Left lung (tissue), 4 donors: ENCODE measurements at regions not wholly inside any gene's neighbourhood (a gene's known extent, or its start where the extent isn't known, plus 50 kb on each side); places are given as distances from the start of the nearest gene placed in this dataset.

Experiments used
- ATAC-seq: fragments of 200-7000 bp; cut with Tn5 transposase; one replicate; pipeline ENCODE4 v1.9.1; 2020; ENCODE audit warnings: moderate library complexity
- DNase-seq, 4 donors: peaks; one replicate each; pipeline ENCODE4 v3.0.0-alpha.2; 2013 to 2020
- H3K27ac ChIP-seq, 2 donors: fragments of 200-600 bp; sonication (generic) in 1 of 2; one replicate each; pipeline versions ENCODE4 v1.5.0 to v1.8.0; 2020 to 2021
- H3K27me3 ChIP-seq, 2 donors: fragments of 200-600 bp; sonication (generic) in 1 of 2; one replicate each; pipeline versions ENCODE4 v1.5.0 to v1.8.0; 2020 to 2021
- H3K36me3 ChIP-seq, 2 donors: fragments of 200-600 bp; sonication (generic) in 1 of 2; one replicate each; pipeline versions ENCODE4 v1.5.0 to v1.8.0; 2020 to 2021
- H3K4me1 ChIP-seq, 2 donors: fragments of 200-600 bp; one replicate each; pipeline ENCODE4 v1.8.0; 2021
- H3K4me3 ChIP-seq, 2 donors: fragments of 200-600 bp; sonication (generic) in 1 of 2; one replicate each; pipeline versions ENCODE4 v1.5.0 to v1.8.0; 2020 to 2021; ENCODE audit warnings: mild to moderate bottlenecking in 1 of 2
- H3K9me3 ChIP-seq, 2 donors: fragments of 200-600 bp; sonication (generic) in 1 of 2; one replicate each; pipeline versions ENCODE4 v1.5.0 to v1.8.0; 2020 to 2021
- intact Hi-C, 2 donors: fragments of 100-400 bp; cut with DNase I; formaldehyde crosslinking; loops; one replicate each; pipeline versions ENCODE4 v1.11.2 to v1.14.2; 2022
- TF ChIP-seq, protein P1 (sequence below), 2 donors: fragments of 200-600 bp; sonication (generic) in 1 of 2; IDR thresholded peaks; one replicate each; pipeline versions ENCODE4 v1.5.0 to v1.8.0; 2021; ENCODE audit warnings: antibody characterized with exemption in 2 of 2
- donor health status: DM: no; HTN: yes; CAD: no.
- donor health status: DM: no; HTN: no; CAD: no.

DNA sequence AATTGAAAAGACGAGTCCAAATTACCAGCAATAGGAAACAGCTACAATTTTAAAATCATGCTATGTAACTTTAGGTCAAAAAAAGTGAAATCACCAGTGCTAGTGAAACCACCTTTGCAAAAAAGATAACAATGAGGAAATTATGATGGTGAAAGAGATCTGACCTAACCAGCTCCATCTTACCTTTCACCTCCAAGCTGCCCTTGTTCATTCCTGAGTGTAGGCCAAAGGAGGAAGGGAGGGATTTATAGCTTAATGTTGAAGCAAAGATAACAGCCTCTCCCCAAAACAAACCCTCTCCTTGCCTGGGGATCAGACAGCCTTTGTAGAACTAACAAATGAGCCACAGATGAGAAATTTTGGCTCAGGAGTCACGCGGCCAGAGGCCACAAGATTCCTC lies 83.2 kb upstream of the EIF5 start:
- no peak for ATAC-seq
- intact Hi-C loops: no loop called here
- H3K4me1 ChIP-seq: no peaks in the 10 kb centered on the region
- DNase-seq: no peak
- no peaks in the 10 kb centered on the region for H3K36me3 ChIP-seq
- H3K27ac ChIP-seq: no peak overlapping the region
- H3K4me3 ChIP-seq: no peak overlapping the region
- H3K27me3 ChIP-seq: peaks cover 0 to 6% of the 10 kb centered on the region in 2 donors
- no peaks in the 10 kb centered on the region for H3K9me3 ChIP-seq
- TF ChIP-seq, protein P1, sequence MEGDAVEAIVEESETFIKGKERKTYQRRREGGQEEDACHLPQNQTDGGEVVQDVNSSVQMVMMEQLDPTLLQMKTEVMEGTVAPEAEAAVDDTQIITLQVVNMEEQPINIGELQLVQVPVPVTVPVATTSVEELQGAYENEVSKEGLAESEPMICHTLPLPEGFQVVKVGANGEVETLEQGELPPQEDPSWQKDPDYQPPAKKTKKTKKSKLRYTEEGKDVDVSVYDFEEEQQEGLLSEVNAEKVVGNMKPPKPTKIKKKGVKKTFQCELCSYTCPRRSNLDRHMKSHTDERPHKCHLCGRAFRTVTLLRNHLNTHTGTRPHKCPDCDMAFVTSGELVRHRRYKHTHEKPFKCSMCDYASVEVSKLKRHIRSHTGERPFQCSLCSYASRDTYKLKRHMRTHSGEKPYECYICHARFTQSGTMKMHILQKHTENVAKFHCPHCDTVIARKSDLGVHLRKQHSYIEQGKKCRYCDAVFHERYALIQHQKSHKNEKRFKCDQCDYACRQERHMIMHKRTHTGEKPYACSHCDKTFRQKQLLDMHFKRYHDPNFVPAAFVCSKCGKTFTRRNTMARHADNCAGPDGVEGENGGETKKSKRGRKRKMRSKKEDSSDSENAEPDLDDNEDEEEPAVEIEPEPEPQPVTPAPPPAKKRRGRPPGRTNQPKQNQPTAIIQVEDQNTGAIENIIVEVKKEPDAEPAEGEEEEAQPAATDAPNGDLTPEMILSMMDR (IDR thresholded peaks at IDR 0.05): no peak

DNA sequence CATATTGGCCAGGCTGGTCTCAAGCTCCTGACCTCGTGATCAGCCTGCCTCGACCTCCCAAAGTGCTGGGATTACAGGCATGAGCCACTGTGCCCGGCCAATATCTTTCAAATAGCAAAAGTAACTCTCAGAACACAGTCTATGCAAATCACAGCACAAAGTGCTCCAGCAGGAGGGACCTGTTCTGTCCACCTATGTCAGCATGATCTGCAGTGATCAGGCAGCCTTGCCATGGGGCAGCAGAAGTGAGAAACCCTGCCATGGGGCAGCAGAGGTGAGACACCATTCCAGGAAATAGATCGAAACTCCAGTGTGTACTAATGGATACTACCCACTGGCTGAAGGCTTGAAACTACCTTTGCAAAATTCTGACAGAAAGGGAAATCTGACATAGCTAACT lies 78.5 kb upstream of the EIF5 start:
- intact Hi-C loops: no loop called here
- no peak overlapping the region for H3K27ac ChIP-seq
- H3K4me1 ChIP-seq: peaks cover 0 to 7% of the 10 kb centered on the region in 2 donors
- no peak overlapping the region for H3K4me3 ChIP-seq
- H3K9me3 ChIP-seq: no peaks in the 10 kb centered on the region
- no peak for DNase-seq
- no peak for ATAC-seq
- TF ChIP-seq, protein P1 (IDR thresholded peaks at IDR 0.05): no peak
- no peaks in the 10 kb centered on the region for H3K36me3 ChIP-seq
- peaks cover 0 to 6% of the 10 kb centered on the region in 2 donors for H3K27me3 ChIP-seq

DNA sequence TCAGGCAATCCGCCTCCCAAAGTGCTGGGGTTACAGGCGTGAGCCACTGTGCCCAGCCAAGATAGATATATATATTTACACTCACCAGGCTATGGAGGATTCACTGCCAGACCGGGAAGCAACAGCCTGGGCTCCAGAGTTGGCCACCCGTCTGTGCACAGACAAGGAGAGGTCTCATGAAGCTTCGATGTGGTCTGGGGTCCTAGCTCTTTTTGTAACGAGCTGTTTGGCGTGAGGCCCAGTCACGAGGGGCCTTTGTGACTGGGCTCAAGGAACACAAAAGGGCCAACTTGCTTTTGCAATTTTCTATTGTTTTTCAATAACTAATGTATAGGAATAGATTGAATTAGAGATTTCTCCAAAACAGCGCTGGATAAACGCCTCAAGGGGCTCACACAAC lies 77.6 kb upstream of the EIF5 start:
- TF ChIP-seq, protein P1 (IDR thresholded peaks at IDR 0.05): no peak
- Histone ChIP-seq H3K27me3 (peaks cover 0 to 6% of the 10 kb centered on the region in 2 donors), H3K4me3 (no peak overlapping the region), H3K27ac (no peak overlapping the region), H3K9me3 (no peaks in the 10 kb centered on the region), H3K4me1 (peaks cover 3 to 16% of the 10 kb centered on the region in 2 donors), H3K36me3 (no peaks in the 10 kb centered on the region)
- DNase-seq (no peak), ATAC-seq (no peak)
- intact Hi-C loops: no loop called here

DNA sequence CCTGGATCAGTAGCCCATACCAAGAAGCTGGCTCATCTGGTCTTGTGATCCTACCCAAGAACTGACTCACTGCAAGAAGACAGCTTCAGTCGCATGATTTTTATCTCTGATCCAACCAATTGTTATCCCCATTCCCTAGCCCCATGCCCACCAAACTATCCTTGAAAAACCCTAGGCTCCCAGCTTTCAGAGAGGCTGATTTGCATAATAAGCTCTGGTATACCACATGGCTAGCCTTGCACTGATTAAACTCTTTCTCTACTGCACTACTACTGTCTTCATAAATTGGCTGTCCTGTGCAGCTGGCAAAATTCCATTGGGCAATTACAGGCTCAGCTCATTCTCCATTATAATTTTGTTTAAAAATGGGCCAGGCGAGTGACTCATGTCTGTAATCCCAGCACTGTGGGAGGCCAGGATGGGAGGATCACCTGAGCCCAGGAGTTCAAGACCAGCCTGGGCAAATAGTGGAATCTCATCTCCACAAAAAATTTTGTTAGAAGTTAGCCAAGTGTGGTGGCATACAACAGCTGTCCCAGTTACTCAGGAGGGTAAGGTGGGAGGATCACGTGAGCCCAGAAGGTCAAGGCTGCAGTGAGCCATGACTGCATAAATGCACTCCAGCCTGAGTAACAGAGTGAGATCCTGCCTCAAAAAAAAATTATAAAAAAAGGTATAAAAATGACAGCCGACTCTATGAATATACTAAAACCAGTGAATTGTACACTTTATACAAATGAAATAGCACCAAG lies 76.7 kb upstream of the EIF5 start:
- no peak for DNase-seq
- intact Hi-C loops: no loop called here
- H3K27me3 ChIP-seq: peaks cover 0 to 6% of the 10 kb centered on the region in 2 donors

DNA sequence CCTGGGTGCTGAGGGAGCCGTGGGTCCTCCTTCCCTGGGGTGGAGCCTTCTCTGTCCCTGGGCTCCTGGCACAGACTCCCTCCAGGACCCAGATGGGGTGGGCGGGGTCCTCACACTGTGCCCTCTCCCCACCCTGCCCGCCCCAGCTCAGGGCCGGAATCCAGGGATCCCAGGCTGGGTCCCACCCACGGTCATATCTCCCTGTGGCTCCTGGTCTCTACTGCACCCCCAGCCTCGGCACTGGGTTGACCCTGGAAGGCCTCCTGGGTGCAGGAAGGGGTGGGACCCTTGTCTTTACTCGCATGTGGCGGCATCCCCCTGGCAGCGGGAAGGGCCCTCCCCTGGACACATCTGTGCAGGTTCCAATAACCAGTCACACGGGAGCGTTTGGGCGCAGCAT lies 75.8 kb upstream of the EIF5 start:
- H3K27ac ChIP-seq: no peak overlapping the region
- no peaks in the 10 kb centered on the region for H3K36me3 ChIP-seq
- ATAC-seq (no peak), DNase-seq (no peak)
- H3K4me1 ChIP-seq: peaks cover 3 to 16% of the 10 kb centered on the region in 2 donors
- H3K9me3 ChIP-seq: no peaks in the 10 kb centered on the region
- intact Hi-C loops: no loop called here
- TF ChIP-seq, protein P1 (IDR thresholded peaks at IDR 0.05): no peak
- no peak overlapping the region for H3K4me3 ChIP-seq
- peaks cover 0 to 6% of the 10 kb centered on the region in 2 donors for H3K27me3 ChIP-seq

More for the DNA sequence above, 76.7 kb upstream of the EIF5 start:
- Histone ChIP-seq H3K4me1 (peaks cover 3 to 16% of the 10 kb centered on the region in 2 donors), H3K4me3 (no peak overlapping the region), H3K27ac (no peak overlapping the region), H3K9me3 (no peaks in the 10 kb centered on the region), H3K36me3 (no peaks in the 10 kb centered on the region)
- ATAC-seq: no peak
- TF ChIP-seq, protein P1 (IDR thresholded peaks at IDR 0.05): no peak
